NCI-H128 (cell line): ENCODE measurements at regions not wholly inside any gene's neighbourhood (a gene's known extent, or its start where the extent isn't known, plus 50 kb on each side); places are given as distances from the start of the nearest gene placed in this dataset.
"Not testable (repeated sequence)": the region's sequence is repeated elsewhere in the genome, so short reads cannot be mapped to it uniquely, and the experiment has no call there.

Experiments used
- DNase-seq: peaks from one replicate; lab custom pipeline; 2025; ENCODE audit not compliant: unreplicated experiment; lab: John Stamatoyannopoulos, UW

GRCh38 chr6:30807566-30807965 is 63.2 kb upstream of the IER3 start:
- not testable (repeated sequence) for DNase-seq

GRCh38 chr6:30806581-30807183 is 62.3 kb upstream of the IER3 start:
- no peak for DNase-seq

- DNase-seq = no peak
These were observed 60.0 kb upstream of the IER3 start for GRCh38 chr6:30804333-30804732.

- DNase-seq = no peak
These were observed 58.4 kb upstream of the IER3 start for GRCh38 chr6:30802731-30803130.

- no peak for DNase-seq
These were observed 57.6 kb upstream of the IER3 start for GRCh38 chr6:30801950-30802349.

- DNase-seq = no peak
These were observed 56.5 kb upstream of the IER3 start for GRCh38 chr6:30800871-30801270.

GRCh38 chr6:30799210-30799609 is 54.9 kb upstream of the IER3 start:
- no peak for DNase-seq

GRCh38 chr6:30798494-30798893 is 54.1 kb upstream of the IER3 start:
- no peak for DNase-seq

- DNase-seq = no peak
These were observed 51.4 kb upstream of the IER3 start for GRCh38 chr6:30795549-30796293.
